HEK293 (cell line): ENCODE measurements at regions not wholly inside any gene's neighbourhood (a gene's known extent, or its start where the extent isn't known, plus 50 kb on each side); places are given as distances from the start of the nearest gene placed in this dataset.

Experiments used
- CTCF ChIA-PET: fragments of 350-600 bp; formaldehyde crosslinking; extraction: SDS; loops from one replicate; lab custom pipeline; 2021; ENCODE audit warnings: antibody characterized with exemption; lab: Yijun Ruan, JAX
- POLR2A ChIA-PET: fragments of 300-600 bp; formaldehyde crosslinking; extraction: SDS; loops from one replicate; lab custom pipeline; 2020; ENCODE audit warnings: antibody characterized with exemption, inconsistent platforms; lab: Yijun Ruan, JAX
- H3K27ac ChIP-seq: fragments of 200-500 bp; sonication (Bioruptor generic); 2 replicates; pipeline ENCODE4 v1.5.1; 2014; ENCODE audit warnings: low read depth, low read length, control low read depth, inconsistent platforms; ENCODE audit errors: extremely low read depth
- H3K36me3 ChIP-seq, 2 experiments: fragments of 200-500 bp in 1 of 2; sonication (Bioruptor generic) in 1 of 2; 1 replicate in 1 of 2; 2 replicates in 1 of 2; pipeline ENCODE4 v1.5.1; 2014 to 2017; ENCODE audit warnings: inconsistent platforms in 2 of 2, low read length in 2 of 2; ENCODE audit not compliant: control insufficient read depth in 2 of 2, insufficient read depth in 1 of 2
- H3K4me1 ChIP-seq: fragments of 200-500 bp; sonication (Bioruptor generic); 2 replicates; pipeline ENCODE4 v1.5.1; 2014; ENCODE audit warnings: mild to moderate bottlenecking, low read length, inconsistent platforms; ENCODE audit not compliant: control insufficient read depth, insufficient read depth
- H3K4me3 ChIP-seq: 2 replicates; pipeline ENCODE4 v1.5.1; 2011; ENCODE audit warnings: low read depth, mild to moderate bottlenecking, control low read depth, low read length, moderate library complexity
- H3K9me3 ChIP-seq: fragments of 200-500 bp; sonication (Bioruptor generic); 2 replicates; pipeline ENCODE4 v1.5.1; 2014; ENCODE audit warnings: low read depth, low read length, inconsistent platforms; ENCODE audit not compliant: control insufficient read depth, insufficient read depth
- ATF2 ChIP-seq: fragments of 450-650 bp; formaldehyde crosslinking; IDR thresholded peaks from 2 replicates; pipeline ENCODE4 v1.5.1; 2016; ENCODE audit warnings: missing biosample characterization, missing genetic modification characterization, low read depth
- CTCF ChIP-seq: fragments of 450-650 bp; formaldehyde crosslinking; IDR thresholded peaks from 2 replicates; pipeline ENCODE4 v1.5.1; 2016; ENCODE audit warnings: missing biosample characterization, missing genetic modification characterization
- GLIS2 ChIP-seq: fragments of 450-650 bp; formaldehyde crosslinking; IDR thresholded peaks from 2 replicates; pipeline ENCODE4 v1.5.1; 2016; ENCODE audit warnings: missing biosample characterization, missing genetic modification characterization
- INSM2 ChIP-seq: fragments of 450-650 bp; formaldehyde crosslinking; IDR thresholded peaks from 2 replicates; pipeline ENCODE4 v1.5.1; 2016; ENCODE audit warnings: missing biosample characterization, missing genetic modification characterization
- KLF10 ChIP-seq: fragments of 450-650 bp; IDR thresholded peaks from 2 replicates; pipeline ENCODE4 v1.5.1; 2018; ENCODE audit warnings: missing biosample characterization, mild to moderate bottlenecking, missing genetic modification characterization
- MZF1 ChIP-seq: fragments of 450-650 bp; formaldehyde crosslinking; IDR thresholded peaks from 2 replicates; pipeline ENCODE4 v1.5.1; 2017; ENCODE audit warnings: missing biosample characterization, missing genetic modification characterization, borderline replicate concordance
- SCRT1 ChIP-seq: fragments of 450-650 bp; formaldehyde crosslinking; IDR thresholded peaks from 2 replicates; pipeline ENCODE4 v1.5.1; 2016; ENCODE audit warnings: missing biosample characterization, missing genetic modification characterization, borderline replicate concordance
- ZNF112 ChIP-seq: fragments of 450-650 bp; formaldehyde crosslinking; IDR thresholded peaks from 2 replicates; pipeline ENCODE4 v1.5.0; 2017; ENCODE audit warnings: missing biosample characterization, missing genetic modification characterization
- ZNF174 ChIP-seq: fragments of 450-650 bp; formaldehyde crosslinking; IDR thresholded peaks from 2 replicates; pipeline ENCODE4 v1.5.0; 2017; ENCODE audit warnings: missing biosample characterization, mild to moderate bottlenecking, missing genetic modification characterization
- ZNF239 ChIP-seq: fragments of 450-650 bp; formaldehyde crosslinking; IDR thresholded peaks from 2 replicates; pipeline ENCODE4 v1.5.1; 2016; ENCODE audit warnings: missing biosample characterization, missing genetic modification characterization
- ZNF248 ChIP-seq: fragments of 450-650 bp; formaldehyde crosslinking; IDR thresholded peaks from 2 replicates; pipeline ENCODE4 v1.5.1; 2017; ENCODE audit warnings: missing biosample characterization, missing genetic modification characterization
- ZNF311 ChIP-seq: fragments of 450-650 bp; formaldehyde crosslinking; IDR thresholded peaks from 2 replicates; pipeline ENCODE4 v1.5.1; 2017; ENCODE audit warnings: missing biosample characterization, missing genetic modification characterization, borderline replicate concordance
- ZNF391 ChIP-seq: fragments of 450-650 bp; formaldehyde crosslinking; IDR thresholded peaks from 2 replicates; pipeline ENCODE4 v1.5.1; 2016; ENCODE audit warnings: low read depth, missing biosample characterization, missing genetic modification characterization, borderline replicate concordance
- ZNF48 ChIP-seq: fragments of 450-650 bp; formaldehyde crosslinking; IDR thresholded peaks from 2 replicates; pipeline ENCODE4 v1.5.1; 2016; ENCODE audit warnings: missing biosample characterization, missing genetic modification characterization
- ZNF558 ChIP-seq: fragments of 450-650 bp; formaldehyde crosslinking; IDR thresholded peaks from 2 replicates; pipeline ENCODE4 v1.5.1; 2016; ENCODE audit warnings: missing biosample characterization, missing genetic modification characterization
- ZNF580 ChIP-seq: fragments of 450-650 bp; formaldehyde crosslinking; IDR thresholded peaks from 2 replicates; pipeline ENCODE4 v1.5.1; 2016; ENCODE audit warnings: missing biosample characterization, missing genetic modification characterization
- ZNF600 ChIP-seq: fragments of 450-650 bp; formaldehyde crosslinking; IDR thresholded peaks from 2 replicates; pipeline ENCODE4 v1.5.1; 2016; ENCODE audit warnings: missing biosample characterization, missing genetic modification characterization
- ZNF660 ChIP-seq: fragments of 450-650 bp; IDR thresholded peaks from 2 replicates; pipeline ENCODE4 v1.5.1; 2018; ENCODE audit warnings: missing biosample characterization, mild to moderate bottlenecking, missing genetic modification characterization
- ZNF777 ChIP-seq: fragments of 450-650 bp; formaldehyde crosslinking; IDR thresholded peaks from 2 replicates; pipeline ENCODE4 v1.5.1; 2017; ENCODE audit warnings: missing biosample characterization, missing genetic modification characterization, borderline replicate concordance
- ZSCAN30 ChIP-seq: fragments of 450-650 bp; IDR thresholded peaks from 2 replicates; pipeline ENCODE4 v1.5.1; 2018; ENCODE audit warnings: missing biosample characterization, mild to moderate bottlenecking, missing genetic modification characterization, moderate library complexity
- ZXDB ChIP-seq: fragments of 450-650 bp; formaldehyde crosslinking; IDR thresholded peaks from 2 replicates; pipeline ENCODE4 v1.5.1; 2016; ENCODE audit warnings: missing biosample characterization, missing genetic modification characterization
- TF ChIP-seq, protein P1 (sequence below): fragments of 450-650 bp; formaldehyde crosslinking; IDR thresholded peaks from 2 replicates; pipeline ENCODE4 v1.5.0; 2017; ENCODE audit warnings: missing biosample characterization, missing genetic modification characterization, borderline replicate concordance
- TF ChIP-seq, protein P2 (sequence below): fragments of 450-650 bp; formaldehyde crosslinking; IDR thresholded peaks from 2 replicates; pipeline ENCODE4 v1.5.1; 2016; ENCODE audit warnings: missing biosample characterization, missing genetic modification characterization, borderline replicate concordance

DNA sequence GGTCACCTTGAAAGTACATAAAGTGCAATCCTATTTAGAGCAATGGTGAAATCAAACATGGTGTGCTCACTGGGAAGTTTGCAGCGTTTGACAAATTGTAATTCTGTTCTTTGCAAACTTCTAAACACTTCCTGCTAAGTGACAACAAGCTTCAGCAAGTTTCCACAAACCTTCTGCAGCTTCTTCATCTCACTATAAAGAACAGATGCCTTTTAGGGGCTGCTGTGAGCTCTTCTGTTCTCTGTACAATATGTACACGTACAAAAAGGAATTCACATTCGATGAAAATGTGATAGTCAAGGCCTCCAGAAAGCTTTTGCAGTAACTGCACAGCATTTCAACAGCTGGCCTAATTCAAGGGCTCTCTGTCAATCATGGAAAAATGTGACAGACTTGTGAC is 543.1 kb downstream of the CETN3 start:
- TF ChIP-seq ZNF239 (tag by site-specific recombination) (no peak), ZXDB (tag by site-specific recombination) (no peak), ZNF48 (tag by site-specific recombination) (no peak)
- no peaks in the 10 kb centered on the region for H3K9me3 ChIP-seq
- CTCF ChIA-PET, result interaction anchor here (0.7 kb wide), 1 partner anchor 19 kb away, joined by 3 read pairs; no protein-coding TSS in a partner anchor
- POLR2A ChIA-PET, result no interaction called here
- no peaks in the 10 kb centered on the region for H3K36me3 ChIP-seq
- H3K4me3 ChIP-seq, result no peak overlapping the region
- no peaks in the 10 kb centered on the region for H3K4me1 ChIP-seq
- H3K27ac ChIP-seq, result no peak overlapping the region

GRCh38 chr5:89864941-89865340 is 544.6 kb downstream of the CETN3 start:
- Histone ChIP-seq H3K36me3 (no peaks in the 10 kb centered on the region), H3K4me1 (no peaks in the 10 kb centered on the region), H3K9me3 (no peaks in the 10 kb centered on the region), H3K27ac (no peak overlapping the region), H3K4me3 (no peak overlapping the region)
- POLR2A ChIA-PET, result no interaction called here
- CTCF ChIA-PET, result no interaction called here
- TF ChIP-seq ZNF600 (tag by site-specific recombination) (no peak), SCRT1 (tag by site-specific recombination) (no peak), GLIS2 (tag by site-specific recombination) (no peak), ATF2 (tag by site-specific recombination) (no peak), INSM2 (tag by site-specific recombination) (no peak), CTCF (tag by site-specific recombination) (no peak), KLF10 (no peak), ZNF391 (tag by site-specific recombination) (no peak), ZNF660 (no peak), ZNF112 (tag by site-specific recombination) (no peak), ZNF174 (tag by site-specific recombination) (no peak), ZSCAN30 (tag by site-specific recombination) (no peak), ZNF248 (tag by site-specific recombination) (no peak), ZNF777 (tag by site-specific recombination) (no peak), ZNF558 (tag by site-specific recombination) (no peak), ZNF580 (tag by site-specific recombination) (no peak), MZF1 (no peak), ZNF311 (no peak)
- TF ChIP-seq, protein P1, sequence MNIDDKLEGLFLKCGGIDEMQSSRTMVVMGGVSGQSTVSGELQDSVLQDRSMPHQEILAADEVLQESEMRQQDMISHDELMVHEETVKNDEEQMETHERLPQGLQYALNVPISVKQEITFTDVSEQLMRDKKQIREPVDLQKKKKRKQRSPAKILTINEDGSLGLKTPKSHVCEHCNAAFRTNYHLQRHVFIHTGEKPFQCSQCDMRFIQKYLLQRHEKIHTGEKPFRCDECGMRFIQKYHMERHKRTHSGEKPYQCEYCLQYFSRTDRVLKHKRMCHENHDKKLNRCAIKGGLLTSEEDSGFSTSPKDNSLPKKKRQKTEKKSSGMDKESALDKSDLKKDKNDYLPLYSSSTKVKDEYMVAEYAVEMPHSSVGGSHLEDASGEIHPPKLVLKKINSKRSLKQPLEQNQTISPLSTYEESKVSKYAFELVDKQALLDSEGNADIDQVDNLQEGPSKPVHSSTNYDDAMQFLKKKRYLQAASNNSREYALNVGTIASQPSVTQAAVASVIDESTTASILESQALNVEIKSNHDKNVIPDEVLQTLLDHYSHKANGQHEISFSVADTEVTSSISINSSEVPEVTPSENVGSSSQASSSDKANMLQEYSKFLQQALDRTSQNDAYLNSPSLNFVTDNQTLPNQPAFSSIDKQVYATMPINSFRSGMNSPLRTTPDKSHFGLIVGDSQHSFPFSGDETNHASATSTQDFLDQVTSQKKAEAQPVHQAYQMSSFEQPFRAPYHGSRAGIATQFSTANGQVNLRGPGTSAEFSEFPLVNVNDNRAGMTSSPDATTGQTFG (tag by site-specific recombination), result no peak
- TF ChIP-seq, protein P2, sequence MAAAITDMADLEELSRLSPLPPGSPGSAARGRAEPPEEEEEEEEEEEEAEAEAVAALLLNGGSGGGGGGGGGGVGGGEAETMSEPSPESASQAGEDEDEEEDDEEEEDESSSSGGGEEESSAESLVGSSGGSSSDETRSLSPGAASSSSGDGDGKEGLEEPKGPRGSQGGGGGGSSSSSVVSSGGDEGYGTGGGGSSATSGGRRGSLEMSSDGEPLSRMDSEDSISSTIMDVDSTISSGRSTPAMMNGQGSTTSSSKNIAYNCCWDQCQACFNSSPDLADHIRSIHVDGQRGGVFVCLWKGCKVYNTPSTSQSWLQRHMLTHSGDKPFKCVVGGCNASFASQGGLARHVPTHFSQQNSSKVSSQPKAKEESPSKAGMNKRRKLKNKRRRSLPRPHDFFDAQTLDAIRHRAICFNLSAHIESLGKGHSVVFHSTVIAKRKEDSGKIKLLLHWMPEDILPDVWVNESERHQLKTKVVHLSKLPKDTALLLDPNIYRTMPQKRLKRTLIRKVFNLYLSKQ (tag by site-specific recombination), result no peak
